ENCODE measurements at regions not wholly inside any gene's neighbourhood (a gene's known extent, or its start where the extent isn't known, plus 50 kb on each side); places are given as distances from the start of the nearest gene placed in this dataset.
A peak's percentile ranks its signal among the peaks of the same experiment; 100 is the strongest.

- no peaks in the 10 kb centered on the region for H3K79me2 ChIP-seq
- H3K4me2 ChIP-seq: no peak overlapping the region
- TF ChIP-seq CTCF (IDR thresholded peaks at IDR 0.05; ENCODE audit: poor library complexity): no peak
- TF ChIP-seq EZH2 (IDR thresholded peaks at IDR 0.05; ENCODE audit: borderline replicate concordance): no peak
- H3K4me3 ChIP-seq: no peak overlapping the region
- H3K9me2 ChIP-seq (replicated peaks; ENCODE audit: insufficient read depth): no peaks in the 10 kb centered on the region
- H2AFZ ChIP-seq: no peak overlapping the region
- peak overlapping the region; percentile 81 for H3K27ac ChIP-seq
- H3K4me1 ChIP-seq (ENCODE audit: insufficient read depth): peaks cover 4% of the 10 kb centered on the region
- 42% methylated on average over 4 of the region's 4 CpGs for WGBS (ENCODE audit: low lambda C conversion rate, missing lambda C conversion rate)
- no peaks in the 10 kb centered on the region for H3K36me3 ChIP-seq (replicated peaks; ENCODE audit: insufficient read depth, low read depth)
- H3K27me3 ChIP-seq: no peaks in the 10 kb centered on the region
- DNase-seq (ENCODE audit: low spot score): peak; percentile 44
- H3K9me3 ChIP-seq (ENCODE audit: low read depth): no peaks in the 10 kb centered on the region
- H4K20me1 ChIP-seq (ENCODE audit: insufficient read depth, poor library complexity, severe bottlenecking): no peaks in the 10 kb centered on the region
Observed at GRCh38 chr13:105920370-105920769, 615.1 kb downstream of the EFNB2 start.

- H3K4me3 ChIP-seq: no peak overlapping the region
- no peaks in the 10 kb centered on the region for H3K9me3 ChIP-seq (ENCODE audit: low read depth)
- H3K9me2 ChIP-seq (replicated peaks; ENCODE audit: insufficient read depth): no peaks in the 10 kb centered on the region
- H3K4me1 ChIP-seq (ENCODE audit: insufficient read depth): peaks cover 4% of the 10 kb centered on the region
- peak overlapping the region; percentile 83 for H3K27ac ChIP-seq
- peak; percentile 88 for DNase-seq (ENCODE audit: low spot score)
- H3K36me3 ChIP-seq (replicated peaks; ENCODE audit: insufficient read depth, low read depth): no peaks in the 10 kb centered on the region
- peak overlapping the region; percentile 46 for H3K4me2 ChIP-seq
- H2AFZ ChIP-seq: peak overlapping the region; percentile 27
- WGBS (ENCODE audit: low lambda C conversion rate, missing lambda C conversion rate): 42% methylated on average over 16 of the region's 16 CpGs
- TF ChIP-seq CTCF (IDR thresholded peaks at IDR 0.05; ENCODE audit: poor library complexity) (no peak), EZH2phosphoT487 (IDR thresholded peaks at IDR 0.05; ENCODE audit: low read depth, severe bottlenecking, unreplicated experiment) (no peak), EZH2 (IDR thresholded peaks at IDR 0.05; ENCODE audit: borderline replicate concordance) (no peak)
- no peaks in the 10 kb centered on the region for H3K27me3 ChIP-seq
- no peaks in the 10 kb centered on the region for H3K79me2 ChIP-seq
- H4K20me1 ChIP-seq (ENCODE audit: insufficient read depth, poor library complexity, severe bottlenecking): no peaks in the 10 kb centered on the region
Observed at GRCh38 chr13:105918842-105919741, 616.4 kb downstream of the EFNB2 start.

- no peaks in the 10 kb centered on the region for H4K20me1 ChIP-seq (ENCODE audit: insufficient read depth, poor library complexity, severe bottlenecking)
- DNase-seq (ENCODE audit: low spot score): no peak
- no peaks in the 10 kb centered on the region for H3K9me3 ChIP-seq (ENCODE audit: low read depth)
- H3K4me3 ChIP-seq: no peak overlapping the region
- no peaks in the 10 kb centered on the region for H3K9me2 ChIP-seq (replicated peaks; ENCODE audit: insufficient read depth)
- no peaks in the 10 kb centered on the region for H3K79me2 ChIP-seq
- no peak overlapping the region for H3K27ac ChIP-seq
- TF ChIP-seq CTCF (IDR thresholded peaks at IDR 0.05; ENCODE audit: poor library complexity) (no peak), EZH2phosphoT487 (IDR thresholded peaks at IDR 0.05; ENCODE audit: low read depth, severe bottlenecking, unreplicated experiment) (no peak), EZH2 (IDR thresholded peaks at IDR 0.05; ENCODE audit: borderline replicate concordance) (no peak)
- no peaks in the 10 kb centered on the region for H3K36me3 ChIP-seq (replicated peaks; ENCODE audit: insufficient read depth, low read depth)
- H2AFZ ChIP-seq: no peak overlapping the region
- H3K4me1 ChIP-seq (ENCODE audit: insufficient read depth): no peaks in the 10 kb centered on the region
- no peaks in the 10 kb centered on the region for H3K27me3 ChIP-seq
- no peak overlapping the region for H3K4me2 ChIP-seq
- WGBS (ENCODE audit: low lambda C conversion rate, missing lambda C conversion rate): 86% methylated on average over 10 of the region's 10 CpGs
Observed at GRCh38 chr13:105915146-105915850, 620.2 kb downstream of the EFNB2 start.

All from hepatocyte (in vitro differentiated cells).